BJ (cell line): ENCODE measurements at regions not wholly inside any gene's neighbourhood (a gene's known extent, or its start where the extent isn't known, plus 50 kb on each side); places are given as distances from the start of the nearest gene placed in this dataset.

Experiments
- CTCF ChIA-PET: fragments of 350-600 bp; formaldehyde crosslinking; extraction: SDS; loops from one replicate; lab custom pipeline; 2021; ENCODE audit warnings: antibody characterized with exemption, inconsistent platforms; lab: Yijun Ruan, JAX
- POLR2A ChIA-PET: fragments of 300-600 bp; sonication (Branson Sonifier 250); formaldehyde crosslinking; extraction: SDS; loops from one replicate; lab custom pipeline; 2021; ENCODE audit warnings: antibody characterized with exemption; lab: Charles Lee
- DNase-seq: peaks from one replicate; pipeline ENCODE4 v3.0.0-alpha.2; 2011; ENCODE audit warnings: low read depth
- H3K27me3 ChIP-seq: 2 replicates; pipeline ENCODE4 v1.6.0; 2011; ENCODE audit warnings: low read length; ENCODE audit not compliant: control insufficient read depth, insufficient read depth
- H3K36me3 ChIP-seq: 2 replicates; pipeline ENCODE4 v1.5.1; 2011; ENCODE audit warnings: low read length; ENCODE audit not compliant: control insufficient read depth, insufficient read depth
- H3K4me3 ChIP-seq: 2 replicates; pipeline ENCODE4 v1.5.1; 2011; ENCODE audit warnings: low read depth, mild to moderate bottlenecking, control low read depth, low read length
- CTCF ChIP-seq: IDR thresholded peaks from 2 replicates; pipeline ENCODE4 v1.5.1; 2011; ENCODE audit warnings: low read depth, mild to moderate bottlenecking, control low read depth, inconsistent platforms, low read length, moderate library complexity; ENCODE audit not compliant: insufficient read depth

- no peak for TF ChIP-seq CTCF
- Histone ChIP-seq H3K27me3 (no peaks in the 10 kb centered on the region), H3K4me3 (no peak overlapping the region), H3K36me3 (no peaks in the 10 kb centered on the region)
- ChIA-PET POLR2A (no interaction called here), CTCF (no interaction called here)
- DNase-seq = no peak
These were observed 278.8 kb upstream of the SORCS1 start for GRCh38 chr10:107443326-107443725.

- POLR2A ChIA-PET = no interaction called here
- H3K4me3 ChIP-seq = no peak overlapping the region
- no peaks in the 10 kb centered on the region for H3K27me3 ChIP-seq
- CTCF ChIA-PET = no interaction called here
- DNase-seq = no peak
- no peak for TF ChIP-seq CTCF
- H3K36me3 ChIP-seq = no peaks in the 10 kb centered on the region
These were observed 277.6 kb upstream of the SORCS1 start for GRCh38 chr10:107442035-107442505.

- Histone ChIP-seq H3K27me3 (no peaks in the 10 kb centered on the region), H3K36me3 (no peaks in the 10 kb centered on the region), H3K4me3 (no peak overlapping the region)
- ChIA-PET POLR2A (no interaction called here), CTCF (no interaction called here)
- no peak for TF ChIP-seq CTCF
- no peak for DNase-seq
These were observed 276.2 kb upstream of the SORCS1 start for GRCh38 chr10:107440741-107441140.

GRCh38 chr10:107437921-107438320 is 273.4 kb upstream of the SORCS1 start:
- CTCF ChIA-PET = no interaction called here
- POLR2A ChIA-PET = no interaction called here
- no peaks in the 10 kb centered on the region for H3K27me3 ChIP-seq
- DNase-seq = no peak
- no peak overlapping the region for H3K4me3 ChIP-seq
- H3K36me3 ChIP-seq = no peaks in the 10 kb centered on the region
- no peak for TF ChIP-seq CTCF

GRCh38 chr10:107436568-107436967 is 272.1 kb upstream of the SORCS1 start:
- no peak overlapping the region for H3K4me3 ChIP-seq

More at GRCh38 chr10:107436568-107436967, 272.1 kb upstream of the SORCS1 start:
- ChIA-PET CTCF (no interaction called here), POLR2A (no interaction called here)
- H3K36me3 ChIP-seq = no peaks in the 10 kb centered on the region
- no peak for TF ChIP-seq CTCF
- no peak for DNase-seq
- no peaks in the 10 kb centered on the region for H3K27me3 ChIP-seq
